Skin of body (tissue), 1 donor: ENCODE measurements at regions not wholly inside any gene's neighbourhood (a gene's known extent, or its start where the extent isn't known, plus 50 kb on each side); places are given as distances from the start of the nearest gene placed in this dataset.
"Not testable (repeated sequence)": the region's sequence is repeated elsewhere in the genome, so short reads cannot be mapped to it uniquely, and the experiment has no call there.

Experiments
- DNase-seq: peaks from one replicate; lab custom pipeline; 2025; lab: John Stamatoyannopoulos, UW

DNA sequence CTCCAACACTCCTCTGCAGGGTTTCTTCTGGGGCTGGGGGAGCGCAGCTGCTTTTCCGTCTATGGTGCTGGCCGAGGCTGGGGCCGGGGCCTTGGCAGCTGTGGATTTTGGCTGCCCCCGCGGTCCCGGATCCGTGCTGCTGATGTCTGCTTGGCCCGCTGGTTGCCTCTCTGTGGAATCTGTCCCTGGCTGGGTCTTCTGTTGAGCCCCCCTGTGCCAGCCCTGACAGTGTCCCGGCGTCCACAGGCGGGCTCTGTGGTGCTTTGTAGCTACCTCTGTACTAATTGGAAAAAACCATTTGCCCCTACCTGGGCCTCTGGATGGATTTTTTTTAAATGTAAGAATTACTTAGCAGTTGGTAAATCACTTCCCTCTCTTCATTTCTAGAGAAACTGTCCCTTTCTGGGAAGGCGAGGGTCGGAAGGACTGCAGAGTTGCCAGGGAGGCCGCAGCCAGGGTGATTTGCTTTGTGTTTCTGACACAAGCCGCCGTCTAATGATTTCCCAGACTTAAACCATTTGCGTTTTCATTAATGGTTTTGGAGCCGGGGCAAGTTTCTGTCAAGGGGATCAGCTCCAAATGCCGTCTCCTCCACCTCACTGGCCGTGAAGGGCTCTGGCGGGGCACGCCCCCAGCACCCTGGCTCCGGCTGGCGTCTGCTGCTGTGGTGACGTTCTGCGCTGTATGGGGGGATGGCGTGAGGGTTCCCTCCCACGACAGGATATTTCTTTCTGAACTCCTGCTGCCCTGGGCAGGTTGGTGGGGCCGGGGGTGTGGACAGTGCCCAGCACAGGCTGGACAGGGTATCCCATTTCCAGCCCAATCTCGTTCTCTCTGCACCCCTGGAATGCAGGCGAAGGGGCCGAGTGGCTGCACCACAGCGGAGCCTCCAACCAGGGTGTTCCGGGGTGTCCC, 201.7 kb downstream of the LAT start:
- DNase-seq: not testable (repeated sequence)

DNA sequence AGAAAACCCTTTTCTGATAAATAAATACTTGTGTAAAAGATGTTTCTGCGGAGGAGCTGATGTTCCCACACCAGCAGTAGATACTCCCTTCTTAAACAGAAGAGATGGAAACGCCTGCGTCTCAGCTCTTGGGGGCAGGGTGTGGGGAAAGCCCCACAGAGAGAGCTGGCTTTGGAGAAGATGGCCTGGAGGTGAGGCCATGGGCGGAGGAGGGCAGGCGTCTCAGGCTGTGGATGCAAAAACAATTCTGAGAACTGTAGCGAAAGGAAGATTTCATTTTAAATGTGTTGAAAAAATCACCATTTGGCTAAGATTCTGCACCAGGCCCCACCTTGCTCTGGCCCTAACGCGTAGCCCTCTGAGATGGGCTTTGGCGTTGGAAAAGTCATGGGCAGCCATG, 201.0 kb downstream of the LAT start:
- DNase-seq: not testable (repeated sequence)

DNA sequence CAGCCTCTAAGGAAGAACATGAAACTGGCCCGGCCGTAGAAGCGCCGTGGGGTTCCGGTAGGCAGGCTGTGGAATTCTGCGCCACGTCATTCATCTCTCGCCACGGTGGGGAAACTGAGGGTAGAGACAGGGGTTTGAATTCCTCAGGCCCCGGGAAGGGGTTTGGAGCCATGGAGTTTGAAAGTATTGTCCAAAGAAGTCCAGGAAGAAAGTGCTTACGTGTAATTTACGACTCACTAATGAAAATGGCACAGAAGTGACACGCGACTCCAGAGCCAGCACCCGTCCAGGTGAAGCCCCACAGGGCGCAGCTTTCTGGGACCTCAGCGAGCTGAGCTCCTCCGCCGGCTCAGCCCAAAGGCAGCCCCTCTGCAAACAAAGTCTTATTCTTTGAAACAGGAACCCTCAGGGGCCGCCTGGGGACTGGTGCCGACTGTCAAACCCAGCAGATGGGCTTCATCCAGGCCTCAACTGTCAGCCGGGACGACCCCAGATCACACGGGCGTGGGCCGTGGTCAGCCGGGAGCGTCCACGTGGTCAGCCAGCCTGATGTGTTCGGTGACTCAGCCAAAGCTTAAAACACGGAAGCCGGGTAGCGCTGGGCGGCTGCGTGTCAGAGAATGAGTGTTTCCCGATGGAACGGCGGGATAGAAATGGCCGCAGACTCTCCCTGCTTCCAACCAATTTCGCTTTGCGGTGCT, 200.0 kb downstream of the LAT start:
- DNase-seq: not testable (repeated sequence)

DNA sequence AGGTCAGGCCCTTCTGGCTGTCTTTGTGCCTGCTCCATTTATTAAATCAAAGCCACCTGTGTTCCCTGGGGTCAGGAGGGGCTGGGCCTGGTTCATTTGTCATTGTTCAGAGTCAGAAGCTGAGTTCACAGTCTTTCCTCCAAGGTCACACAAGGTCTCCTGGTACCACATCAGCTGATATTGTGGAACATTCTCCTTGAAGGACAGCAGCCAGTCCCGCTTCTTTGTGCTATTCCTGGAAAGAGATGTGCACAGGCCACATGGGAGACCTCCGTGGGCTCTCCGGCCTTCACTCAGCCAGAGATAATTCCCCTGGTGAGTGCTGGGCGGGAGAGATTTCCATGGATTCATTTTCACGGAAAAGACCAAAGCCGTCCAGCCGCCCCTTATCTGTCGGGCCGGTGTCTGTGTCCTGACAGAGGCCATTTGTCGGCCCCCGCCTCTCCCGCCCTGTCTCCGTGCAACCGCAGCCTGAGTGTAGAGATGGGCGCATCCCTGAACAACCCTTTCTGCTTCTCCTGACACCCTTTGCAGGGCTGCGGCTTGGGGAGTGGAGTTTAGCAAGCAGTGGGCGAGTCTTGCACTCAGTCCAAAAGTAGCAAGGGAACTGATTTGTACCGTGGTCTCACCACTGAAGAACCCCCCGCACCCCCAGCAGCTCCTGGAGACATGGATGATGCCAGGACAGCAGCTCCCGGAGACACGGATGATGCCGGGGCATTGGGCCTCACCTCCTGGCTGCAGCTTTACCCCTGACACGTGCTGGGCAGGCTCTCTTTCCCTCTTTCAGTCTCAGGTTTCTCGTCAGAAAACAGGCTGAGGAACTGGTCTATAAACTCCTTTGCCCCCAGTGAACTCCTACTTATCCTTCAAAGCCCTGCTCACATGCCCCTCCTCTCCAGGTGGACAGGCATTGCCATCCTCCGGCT, 198.4 kb downstream of the LAT start:
- not testable (repeated sequence) for DNase-seq

DNA sequence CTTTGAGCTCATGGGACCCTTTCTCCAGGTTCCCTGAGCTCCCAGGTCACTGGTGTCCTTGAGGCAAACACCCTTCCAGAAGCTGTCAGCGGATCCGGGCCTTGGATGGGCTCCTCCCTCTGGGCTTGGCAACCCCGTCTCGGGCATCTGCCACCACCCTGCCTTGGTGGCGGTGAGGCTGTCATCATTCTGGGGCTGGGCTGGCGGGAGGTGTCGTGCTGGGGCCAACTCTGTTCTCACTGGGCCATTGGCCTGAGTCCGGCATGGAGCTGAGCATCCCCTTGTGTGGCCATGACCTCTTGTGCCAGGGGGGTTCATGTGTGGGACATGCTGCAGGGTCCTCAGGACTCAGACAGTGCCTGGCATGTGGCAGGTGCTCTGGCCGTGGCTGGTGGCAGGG, 197.6 kb downstream of the LAT start:
- no peak for DNase-seq

DNA sequence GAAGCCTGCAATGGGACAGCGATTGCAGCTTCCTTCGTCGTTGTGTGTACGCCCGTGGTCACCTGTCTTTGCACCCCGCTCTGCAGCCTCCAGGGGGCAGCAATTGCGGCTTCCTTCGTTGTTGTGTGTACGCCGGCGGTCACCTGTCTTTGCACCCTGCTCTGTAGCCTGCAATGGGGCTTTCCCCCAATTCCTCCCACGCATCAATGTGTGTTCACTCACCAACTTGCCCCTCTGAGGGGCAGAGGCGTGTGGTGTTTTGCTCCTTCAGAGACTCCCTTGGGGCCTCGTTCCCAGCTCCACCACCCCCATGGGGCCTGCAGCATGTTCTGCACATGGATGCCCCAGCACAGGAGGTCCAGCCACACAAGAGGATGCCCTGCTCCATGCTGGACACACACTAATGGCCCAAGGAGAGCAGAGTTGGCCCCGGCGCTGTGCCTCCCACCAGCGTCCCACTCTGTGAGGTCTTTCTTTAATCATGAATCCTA, 197.1 kb downstream of the LAT start:
- not testable (repeated sequence) for DNase-seq

DNA sequence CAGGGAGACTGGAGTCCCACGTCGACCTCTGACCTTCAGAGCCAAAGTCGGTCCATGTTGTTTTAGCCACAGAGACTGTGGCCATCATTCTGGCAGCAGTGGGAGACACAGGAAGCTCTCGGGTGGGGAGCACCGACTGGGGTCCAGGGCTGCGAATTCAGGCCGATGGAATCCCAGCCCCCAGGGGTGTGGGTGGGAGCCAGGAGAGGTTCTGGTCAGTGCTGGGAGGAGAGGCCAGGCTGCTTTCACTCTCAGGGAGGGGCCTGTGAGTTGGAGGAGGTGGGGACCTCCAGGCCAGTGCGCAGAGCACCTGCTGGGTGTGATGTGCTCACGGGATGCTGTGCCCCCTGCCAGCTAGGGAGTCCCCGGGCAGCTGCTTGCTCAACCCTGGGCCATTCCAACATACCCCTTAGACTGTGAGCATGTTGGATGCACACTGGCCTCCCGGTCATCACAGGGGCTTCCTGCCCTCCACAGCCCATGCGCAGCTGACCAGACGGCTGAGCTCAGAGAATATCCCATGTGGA, 196.5 kb downstream of the LAT start:
- DNase-seq: not testable (repeated sequence)

DNA sequence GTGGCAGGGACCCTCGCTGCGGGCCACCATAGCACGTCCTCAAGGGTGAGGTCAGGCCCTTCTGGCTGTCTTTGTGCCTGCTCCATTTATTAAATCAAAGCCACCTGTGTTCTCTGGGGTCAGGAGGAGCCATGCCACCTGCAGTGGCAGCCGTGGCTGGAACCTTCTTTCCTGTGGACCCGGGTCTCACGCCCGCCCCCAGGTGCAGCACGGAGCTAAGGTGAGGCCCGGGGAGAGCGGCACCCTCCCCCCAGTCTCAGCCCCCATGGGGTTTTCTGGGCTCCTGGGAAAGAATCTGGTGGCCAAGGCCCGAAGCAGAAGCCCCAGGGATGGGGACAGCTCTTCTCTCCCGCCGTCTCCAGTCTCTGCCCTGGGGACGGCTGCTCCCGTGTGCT, 195.4 kb downstream of the LAT start:
- DNase-seq: not testable (repeated sequence)

DNA sequence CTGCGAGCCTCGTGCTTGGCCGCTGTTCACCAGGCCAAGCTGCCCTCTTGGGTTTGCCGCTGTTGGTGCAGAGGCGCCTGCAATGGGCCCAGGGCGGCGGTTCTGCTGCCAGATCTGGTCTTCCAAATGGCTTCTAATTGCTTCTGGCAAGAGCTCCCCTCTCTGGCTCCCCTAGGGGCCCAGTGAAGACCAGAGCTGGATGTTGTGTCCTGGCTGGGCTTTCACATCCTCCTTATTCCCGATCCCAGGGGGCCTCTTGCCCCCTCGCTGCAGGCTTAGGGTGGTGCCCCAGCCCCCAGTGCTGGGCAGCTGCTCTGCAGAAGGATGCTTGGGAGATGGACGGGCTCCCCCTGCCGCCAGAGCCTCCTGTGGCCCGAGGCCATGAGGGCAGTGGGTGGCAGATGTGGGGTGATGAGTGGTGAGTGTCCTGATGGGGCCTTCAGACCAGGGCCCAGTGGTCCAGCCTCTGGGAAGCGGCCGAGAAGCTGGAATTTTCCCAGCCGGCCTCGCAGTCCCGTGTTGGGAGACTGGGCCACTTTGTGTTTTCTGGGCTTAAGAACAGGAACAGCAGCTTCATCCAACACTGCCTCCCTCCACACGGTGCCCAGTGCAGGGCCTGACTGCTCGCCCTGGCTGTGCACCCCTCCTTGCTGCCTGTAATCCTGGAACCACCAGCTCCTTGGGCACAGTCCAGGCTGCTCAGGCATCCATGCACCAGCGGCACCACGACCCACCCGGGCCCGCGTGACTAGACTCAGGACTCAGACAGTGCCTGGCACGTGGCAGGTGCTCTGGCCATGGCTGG, 194.8 kb downstream of the LAT start:
- not testable (repeated sequence) for DNase-seq

DNA sequence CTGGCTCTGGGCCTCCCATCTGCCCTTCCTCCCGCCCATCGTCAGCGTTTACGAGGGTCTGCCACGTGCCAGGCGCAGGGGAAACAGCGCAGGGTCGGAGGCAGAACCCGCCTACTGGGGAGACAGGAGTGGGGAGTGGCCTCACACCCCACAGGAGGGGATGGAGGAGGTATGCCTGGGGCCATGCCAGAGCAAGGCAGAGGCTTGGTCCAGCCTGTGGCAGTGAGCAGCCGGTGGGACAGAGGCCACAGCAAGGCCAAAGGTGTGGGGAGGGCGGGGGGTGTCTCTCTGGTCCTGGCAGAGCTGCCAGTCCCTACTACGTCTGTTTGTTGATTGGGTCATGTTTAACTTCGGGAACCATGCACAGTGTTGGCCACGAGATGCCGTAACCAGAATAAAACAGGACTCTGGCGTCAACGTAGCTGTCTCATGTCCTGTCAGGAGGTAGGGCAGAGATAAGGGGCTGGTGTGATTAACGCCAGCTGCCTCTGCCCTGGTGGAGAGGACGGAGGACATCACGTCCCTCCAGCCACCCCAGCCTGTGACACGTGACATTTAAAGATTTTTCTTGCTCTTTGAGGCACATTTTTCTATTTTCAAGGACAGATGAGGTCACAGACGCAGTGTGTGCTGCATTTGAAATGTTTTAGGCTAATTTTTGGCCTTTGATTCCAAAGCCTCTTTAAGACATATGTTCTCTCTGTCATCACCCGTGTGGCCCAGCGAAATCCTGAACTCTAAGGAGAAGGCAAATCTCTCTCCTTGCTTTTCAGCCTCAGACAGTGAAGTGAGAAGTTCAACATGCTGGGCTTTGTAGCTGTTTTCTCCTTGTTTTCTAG, 193.3 kb downstream of the LAT start:
- not testable (repeated sequence) for DNase-seq

DNA sequence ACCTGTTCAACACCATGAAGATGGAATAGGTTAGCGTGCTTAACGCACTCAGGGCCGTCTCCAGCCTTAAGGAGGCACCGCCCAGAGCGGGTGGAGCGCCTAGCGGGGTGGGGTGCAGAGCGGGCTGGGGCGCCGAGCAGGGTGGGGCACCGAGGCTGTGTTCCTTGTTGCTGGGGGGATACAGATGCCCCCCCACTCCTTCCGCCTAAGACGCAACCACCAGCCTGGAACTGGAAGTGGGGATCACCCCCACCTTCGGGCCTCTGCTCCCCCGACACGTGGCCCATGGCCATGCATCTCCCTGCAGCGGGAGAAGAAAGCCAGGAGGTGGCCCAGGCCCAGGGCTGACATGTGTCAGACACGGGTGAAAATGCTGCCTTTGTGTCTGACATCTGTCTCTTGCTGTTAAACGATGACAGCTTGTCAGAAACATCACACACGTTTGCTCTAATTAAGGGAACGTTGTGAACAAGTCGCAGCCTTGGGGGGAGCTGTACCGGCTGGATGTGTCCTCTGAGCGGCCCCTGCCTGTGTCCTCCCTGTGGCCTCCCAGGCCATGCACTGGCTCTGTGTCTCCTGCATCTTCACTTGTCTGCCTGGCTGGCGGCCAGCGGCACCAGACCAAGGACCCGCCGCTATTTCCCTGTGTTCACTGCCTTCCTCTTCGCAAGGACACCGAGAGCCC, 192.5 kb downstream of the LAT start:
- DNase-seq: not testable (repeated sequence)

DNA sequence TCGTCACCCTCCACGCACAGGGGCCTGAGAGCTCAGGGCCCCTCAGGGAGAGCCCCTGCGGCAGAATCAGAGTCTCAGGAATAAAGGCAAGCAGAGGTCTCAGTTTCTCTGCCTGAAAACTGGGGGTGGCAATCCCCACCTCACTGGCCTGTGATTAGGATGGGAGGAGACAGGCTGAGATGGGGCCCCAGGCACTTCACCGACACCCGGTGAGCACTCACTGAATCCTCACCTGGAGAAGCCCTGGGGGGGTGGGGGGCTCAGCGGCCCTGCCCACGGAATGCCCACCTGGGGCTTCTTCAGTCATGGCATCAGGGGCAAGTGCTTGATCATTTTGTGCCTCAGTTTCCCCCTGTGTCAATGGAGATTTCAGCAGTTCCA, 192.0 kb downstream of the LAT start:
- DNase-seq: not testable (repeated sequence)

DNA sequence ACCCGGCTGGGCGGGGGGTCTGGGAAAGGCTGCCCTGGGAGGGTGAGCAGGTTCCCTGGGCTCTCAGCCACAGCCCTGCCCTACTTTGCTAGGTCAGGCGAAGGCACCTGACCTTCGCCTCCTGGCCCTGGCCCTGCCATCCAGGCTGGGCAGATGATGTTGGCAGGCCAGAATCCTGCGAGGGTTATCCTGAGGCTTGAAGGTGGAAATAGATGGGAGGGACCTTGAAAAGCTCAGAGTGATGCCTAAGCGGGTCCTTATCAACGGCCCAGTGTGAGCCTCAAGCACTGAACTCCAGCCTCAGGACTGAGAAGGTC, 191.3 kb downstream of the LAT start:
- DNase-seq: not testable (repeated sequence)

DNA sequence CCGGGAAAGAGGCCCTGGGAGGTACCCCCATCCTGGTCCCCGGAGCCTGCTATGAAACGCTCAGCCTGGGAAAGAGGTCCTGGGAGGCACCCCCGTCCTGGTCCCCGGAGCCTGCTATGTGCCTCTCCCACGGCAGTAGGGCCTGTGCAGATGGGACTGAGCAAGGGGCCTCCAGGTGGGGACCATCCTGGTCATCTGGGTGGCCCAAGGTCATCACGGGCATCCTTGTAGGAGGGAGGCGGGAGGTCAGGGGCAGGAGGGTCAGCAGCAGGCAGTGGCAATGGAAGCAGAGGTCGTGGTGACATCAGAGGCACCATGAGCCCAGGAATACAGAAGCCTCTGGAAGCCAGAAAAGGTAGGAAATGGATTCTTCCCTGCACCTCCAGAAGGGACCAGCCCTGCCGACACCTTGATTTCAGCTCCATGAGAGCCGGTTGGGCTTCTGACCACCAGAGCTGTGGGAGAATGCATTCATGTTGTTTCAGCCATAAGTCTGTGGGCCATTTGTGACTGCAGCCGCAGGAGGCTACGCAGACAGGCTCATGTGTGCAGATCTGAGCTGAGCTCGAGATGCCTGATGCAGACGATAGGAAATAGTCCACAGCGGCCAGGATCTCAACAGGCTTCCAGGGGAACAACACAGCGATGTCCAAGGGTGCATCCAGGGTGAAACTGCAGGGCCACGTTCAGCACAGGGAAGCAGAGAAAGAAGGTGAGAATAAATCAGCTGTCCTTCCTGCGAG, 190.7 kb downstream of the LAT start:
- DNase-seq: not testable (repeated sequence)

DNA sequence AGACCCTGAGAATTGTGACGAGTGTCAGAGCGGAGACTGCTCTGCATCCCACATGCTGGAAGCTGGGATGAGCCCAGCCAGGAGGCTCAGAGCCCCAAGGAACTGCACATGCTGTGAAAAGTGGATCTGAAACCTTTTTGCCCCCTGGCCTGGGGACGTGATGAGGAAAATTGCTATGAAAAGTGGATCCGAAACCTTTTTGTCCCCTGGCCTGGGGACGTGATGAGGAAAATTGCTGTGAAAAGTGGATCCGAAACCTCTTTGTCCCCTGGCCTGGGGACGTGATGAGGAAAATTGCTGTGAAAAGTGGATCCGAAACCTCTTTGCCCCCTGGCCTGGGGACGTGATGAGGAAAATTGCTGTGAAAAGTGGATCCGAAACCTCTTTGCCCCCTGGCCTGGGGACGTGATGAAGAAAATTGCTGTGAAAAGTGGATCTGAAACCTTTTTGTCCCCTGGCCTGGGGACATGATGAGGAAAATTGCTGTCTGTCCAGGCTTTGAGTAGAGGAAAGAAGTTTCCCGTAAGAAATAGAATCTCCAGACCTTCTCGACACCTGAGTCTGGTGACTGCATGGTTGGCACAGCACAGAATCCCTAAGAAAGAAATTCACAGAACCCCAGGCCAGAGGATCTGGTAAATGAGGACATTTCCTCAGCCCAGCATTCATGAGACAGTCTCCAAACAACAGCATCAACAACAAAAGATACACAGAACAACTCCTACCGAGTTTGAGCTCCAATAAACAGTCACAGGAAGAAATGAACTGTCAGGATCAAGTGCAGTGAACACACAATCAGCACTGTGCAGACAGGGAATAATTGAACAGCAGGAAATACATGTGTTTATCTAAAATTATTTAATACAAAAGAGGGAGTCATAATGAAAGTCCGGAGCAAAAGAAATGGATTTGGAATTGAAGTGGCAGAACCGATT, 188.8 kb downstream of the LAT start:
- DNase-seq: not testable (repeated sequence)

DNA sequence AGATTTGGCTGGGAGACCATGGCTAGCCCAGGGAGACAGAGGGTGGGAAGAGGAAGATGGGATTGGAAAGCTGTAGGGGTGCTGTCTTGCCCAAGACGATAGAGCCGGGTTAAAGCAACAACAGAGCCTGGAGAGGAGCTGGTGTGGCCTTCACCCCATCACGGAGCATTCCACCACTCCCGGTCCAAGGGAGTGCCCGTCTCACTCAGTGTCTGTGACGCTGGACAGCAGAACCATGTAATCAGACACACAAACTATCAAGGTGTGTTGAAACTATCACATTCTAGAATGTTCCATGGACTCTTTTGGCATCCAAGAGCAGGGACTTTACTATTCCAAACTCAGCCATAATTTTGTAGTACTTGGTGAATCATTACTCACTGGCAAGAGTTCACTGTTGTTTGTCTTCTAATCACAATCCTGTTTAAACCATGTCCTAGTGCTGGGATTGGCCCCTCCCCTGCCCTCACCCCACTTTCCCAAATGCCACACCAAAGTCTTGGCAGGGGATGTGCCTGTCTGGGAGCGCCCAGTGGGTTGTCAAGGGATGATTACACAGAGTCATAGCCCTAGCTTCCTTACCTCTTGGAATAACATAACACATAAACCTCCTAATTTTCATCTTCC, 187.4 kb downstream of the LAT start:
- not testable (repeated sequence) for DNase-seq

DNA sequence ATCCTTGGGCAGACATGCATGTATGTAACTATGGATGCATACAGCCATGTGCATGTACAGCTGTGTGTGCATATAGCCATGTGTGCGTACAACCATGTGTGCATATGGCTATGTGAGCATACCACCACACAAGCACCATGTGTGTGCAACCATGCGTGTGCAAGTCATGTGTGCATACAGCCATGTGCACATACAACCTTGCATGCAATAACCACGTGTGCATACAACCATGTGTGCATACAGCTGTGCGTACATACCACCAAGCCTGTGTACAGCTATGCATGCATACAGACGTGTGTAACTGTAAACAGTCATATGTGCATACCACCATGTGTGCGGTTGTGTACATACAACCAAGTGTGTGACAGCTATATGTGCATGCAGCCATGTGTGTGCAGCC, 186.4 kb downstream of the LAT start:
- not testable (repeated sequence) for DNase-seq
